ENCODE measurements at regions not wholly inside any gene's neighbourhood (a gene's known extent, or its start where the extent isn't known, plus 50 kb on each side); places are given as distances from the start of the nearest gene placed in this dataset.

DNA sequence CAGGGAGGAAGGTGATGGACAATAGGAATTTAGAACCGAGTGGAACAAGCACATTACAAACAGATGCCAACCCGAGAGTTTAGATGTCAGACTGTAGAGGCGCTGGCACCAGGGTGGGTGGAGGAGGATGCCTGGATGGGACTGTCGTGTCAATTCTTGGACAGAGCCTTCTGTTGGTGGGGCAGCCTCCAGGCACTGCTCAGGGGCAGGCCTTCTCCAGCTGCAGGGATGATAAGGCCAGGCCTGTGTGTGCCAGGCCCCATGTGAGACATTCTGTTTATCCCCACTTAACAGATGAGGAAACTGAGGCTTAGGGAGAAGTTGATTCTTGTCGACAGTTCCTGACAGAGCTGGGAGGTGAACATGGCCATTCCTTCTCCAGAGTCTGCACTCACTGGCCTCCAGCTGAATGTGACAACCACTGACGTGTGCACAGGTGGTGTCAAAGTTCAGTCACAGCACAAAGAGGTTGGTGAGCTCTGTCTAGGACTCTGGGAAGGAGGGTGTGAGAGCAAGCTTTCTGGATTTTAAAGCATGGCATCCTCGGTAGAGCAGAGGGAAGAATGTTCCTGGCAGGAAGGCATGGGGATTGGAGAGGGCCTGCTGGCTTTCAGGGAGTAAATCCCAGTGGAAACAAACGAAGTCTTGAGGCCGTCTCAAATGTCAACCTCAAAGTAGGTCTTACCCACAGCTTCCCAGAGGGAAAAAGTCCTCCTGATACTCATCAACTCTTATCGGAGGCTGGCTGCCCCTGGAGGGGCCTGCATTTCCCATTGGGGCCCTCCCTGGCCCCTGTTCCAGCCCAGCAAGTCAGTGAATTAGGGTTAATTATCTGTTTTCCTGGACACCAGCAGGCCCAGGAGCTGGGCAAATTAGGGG is 52.4 kb downstream of the GLI2 start (continued):
- TF ChIP-seq ZNF468 (CRISPR knock-in tag; IDR thresholded peaks at IDR 0.05) (no peak), ZKSCAN5 (CRISPR knock-in tag; IDR thresholded peaks at IDR 0.05) (peak; percentile 80), AKAP8 (CRISPR knock-in tag; IDR thresholded peaks at IDR 0.05) (no peak), HOXA9 (CRISPR knock-in tag; IDR thresholded peaks at IDR 0.05; ENCODE audit: borderline replicate concordance) (no peak), SAP130 (CRISPR knock-in tag; IDR thresholded peaks at IDR 0.05; ENCODE audit: low read depth) (peak; percentile 66; the same call in 1 of the 2 replicates), ZNF709 (CRISPR knock-in tag; IDR thresholded peaks at IDR 0.05) (no peak), CSRNP2 (CRISPR knock-in tag; conservative IDR thresholded peaks at IDR 0.05; ENCODE audit: low read depth) (no peak), REXO4 (CRISPR knock-in tag; IDR thresholded peaks at IDR 0.05; ENCODE audit: borderline replicate concordance) (no peak), NR2C2 (CRISPR knock-in tag; IDR thresholded peaks at IDR 0.05; ENCODE audit: borderline replicate concordance) (peak; percentile 43; the same call in 1 of the 2 replicates), NCOA1 (CRISPR knock-in tag; IDR thresholded peaks at IDR 0.05) (no peak), ZNF577 (CRISPR knock-in tag; IDR thresholded peaks at IDR 0.05; ENCODE audit: borderline replicate concordance, low read depth) (no peak), HNF4A (CRISPR knock-in tag; IDR thresholded peaks at IDR 0.05) (peak; percentile 67), ZNF292 (CRISPR knock-in tag; IDR thresholded peaks at IDR 0.05; ENCODE audit: borderline replicate concordance, low read depth) (peak; percentile 24; the same call in 1 of the 2 replicates), ZNF556 (CRISPR knock-in tag; IDR thresholded peaks at IDR 0.05; ENCODE audit: borderline replicate concordance) (no peak), THYN1 (CRISPR knock-in tag; IDR thresholded peaks at IDR 0.05; ENCODE audit: borderline replicate concordance, low read depth) (no peak), ELK4 (CRISPR knock-in tag; IDR thresholded peaks at IDR 0.05; ENCODE audit: borderline replicate concordance) (no peak)
- TF ChIP-seq, protein P1, sequence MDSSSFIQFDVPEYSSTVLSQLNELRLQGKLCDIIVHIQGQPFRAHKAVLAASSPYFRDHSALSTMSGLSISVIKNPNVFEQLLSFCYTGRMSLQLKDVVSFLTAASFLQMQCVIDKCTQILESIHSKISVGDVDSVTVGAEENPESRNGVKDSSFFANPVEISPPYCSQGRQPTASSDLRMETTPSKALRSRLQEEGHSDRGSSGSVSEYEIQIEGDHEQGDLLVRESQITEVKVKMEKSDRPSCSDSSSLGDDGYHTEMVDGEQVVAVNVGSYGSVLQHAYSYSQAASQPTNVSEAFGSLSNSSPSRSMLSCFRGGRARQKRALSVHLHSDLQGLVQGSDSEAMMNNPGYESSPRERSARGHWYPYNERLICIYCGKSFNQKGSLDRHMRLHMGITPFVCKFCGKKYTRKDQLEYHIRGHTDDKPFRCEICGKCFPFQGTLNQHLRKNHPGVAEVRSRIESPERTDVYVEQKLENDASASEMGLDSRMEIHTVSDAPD (CRISPR knock-in tag; IDR thresholded peaks at IDR 0.05) = no peak
- TF ChIP-seq, protein P2, sequence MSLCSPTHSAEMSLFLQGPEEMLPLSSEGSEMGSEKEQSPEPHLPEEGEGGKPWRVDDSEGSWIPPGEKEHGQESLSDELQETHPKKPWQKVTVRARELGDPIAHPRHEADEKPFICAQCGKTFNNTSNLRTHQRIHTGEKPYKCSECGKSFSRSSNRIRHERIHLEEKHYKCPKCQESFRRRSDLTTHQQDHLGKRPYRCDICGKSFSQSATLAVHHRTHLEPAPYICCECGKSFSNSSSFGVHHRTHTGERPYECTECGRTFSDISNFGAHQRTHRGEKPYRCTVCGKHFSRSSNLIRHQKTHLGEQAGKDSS (CRISPR knock-in tag; IDR thresholded peaks at IDR 0.05; ENCODE audit: borderline replicate concordance, low read depth) = no peak
- TF ChIP-seq, protein P3, sequence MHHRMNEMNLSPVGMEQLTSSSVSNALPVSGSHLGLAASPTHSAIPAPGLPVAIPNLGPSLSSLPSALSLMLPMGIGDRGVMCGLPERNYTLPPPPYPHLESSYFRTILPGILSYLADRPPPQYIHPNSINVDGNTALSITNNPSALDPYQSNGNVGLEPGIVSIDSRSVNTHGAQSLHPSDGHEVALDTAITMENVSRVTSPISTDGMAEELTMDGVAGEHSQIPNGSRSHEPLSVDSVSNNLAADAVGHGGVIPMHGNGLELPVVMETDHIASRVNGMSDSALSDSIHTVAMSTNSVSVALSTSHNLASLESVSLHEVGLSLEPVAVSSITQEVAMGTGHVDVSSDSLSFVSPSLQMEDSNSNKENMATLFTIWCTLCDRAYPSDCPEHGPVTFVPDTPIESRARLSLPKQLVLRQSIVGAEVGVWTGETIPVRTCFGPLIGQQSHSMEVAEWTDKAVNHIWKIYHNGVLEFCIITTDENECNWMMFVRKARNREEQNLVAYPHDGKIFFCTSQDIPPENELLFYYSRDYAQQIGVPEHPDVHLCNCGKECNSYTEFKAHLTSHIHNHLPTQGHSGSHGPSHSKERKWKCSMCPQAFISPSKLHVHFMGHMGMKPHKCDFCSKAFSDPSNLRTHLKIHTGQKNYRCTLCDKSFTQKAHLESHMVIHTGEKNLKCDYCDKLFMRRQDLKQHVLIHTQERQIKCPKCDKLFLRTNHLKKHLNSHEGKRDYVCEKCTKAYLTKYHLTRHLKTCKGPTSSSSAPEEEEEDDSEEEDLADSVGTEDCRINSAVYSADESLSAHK (CRISPR knock-in tag; IDR thresholded peaks at IDR 0.05; ENCODE audit: borderline replicate concordance) = no peak
- TF ChIP-seq, protein P4, sequence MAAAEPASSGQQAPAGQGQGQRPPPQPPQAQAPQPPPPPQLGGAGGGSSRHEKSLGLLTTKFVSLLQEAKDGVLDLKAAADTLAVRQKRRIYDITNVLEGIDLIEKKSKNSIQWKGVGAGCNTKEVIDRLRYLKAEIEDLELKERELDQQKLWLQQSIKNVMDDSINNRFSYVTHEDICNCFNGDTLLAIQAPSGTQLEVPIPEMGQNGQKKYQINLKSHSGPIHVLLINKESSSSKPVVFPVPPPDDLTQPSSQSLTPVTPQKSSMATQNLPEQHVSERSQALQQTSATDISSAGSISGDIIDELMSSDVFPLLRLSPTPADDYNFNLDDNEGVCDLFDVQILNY (CRISPR knock-in tag; conservative IDR thresholded peaks at IDR 0.05) = no peak

All from HepG2 (cell line).